Esophagus muscularis mucosa (tissue), 4 donors: ENCODE measurements at regions not wholly inside any gene's neighbourhood (a gene's known extent, or its start where the extent isn't known, plus 50 kb on each side); places are given as distances from the start of the nearest gene placed in this dataset.

ENCODE experiments used
- CTCF ChIP-seq, 3 experiments: fragments of 200-600 bp in 2 of 3; fragments of 450-650 bp in 1 of 3; sonication (generic) in 2 of 3; IDR thresholded peaks; one replicate each; pipeline ENCODE4 v1.5.1; 2017 to 2019; ENCODE audit warnings: antibody characterized with exemption in 3 of 3, mild to moderate bottlenecking in 2 of 3, moderate library complexity in 1 of 3
- EP300 ChIP-seq: sonication (generic); formaldehyde crosslinking; IDR thresholded peaks from one replicate; pipeline ENCODE4 v1.6.1; 2017; ENCODE audit warnings: antibody characterized with exemption
- POLR2AphosphoS5 ChIP-seq, 2 donors: sonication (generic); formaldehyde crosslinking; IDR thresholded peaks; one replicate each; pipeline ENCODE4 v1.6.1; 2017; ENCODE audit warnings: antibody characterized with exemption in 2 of 2

- TF ChIP-seq CTCF (IDR thresholded peaks at IDR 0.05) (no peak), EP300 (no peak), POLR2AphosphoS5 (IDR thresholded peaks at IDR 0.05) (no peak)
Observed at GRCh38 chr9:7615344-7615743, 184.2 kb downstream of the DMAC1 start.
